ENCODE measurements at regions not wholly inside any gene's neighbourhood (a gene's known extent, or its start where the extent isn't known, plus 50 kb on each side); places are given as distances from the start of the nearest gene placed in this dataset.

DNA sequence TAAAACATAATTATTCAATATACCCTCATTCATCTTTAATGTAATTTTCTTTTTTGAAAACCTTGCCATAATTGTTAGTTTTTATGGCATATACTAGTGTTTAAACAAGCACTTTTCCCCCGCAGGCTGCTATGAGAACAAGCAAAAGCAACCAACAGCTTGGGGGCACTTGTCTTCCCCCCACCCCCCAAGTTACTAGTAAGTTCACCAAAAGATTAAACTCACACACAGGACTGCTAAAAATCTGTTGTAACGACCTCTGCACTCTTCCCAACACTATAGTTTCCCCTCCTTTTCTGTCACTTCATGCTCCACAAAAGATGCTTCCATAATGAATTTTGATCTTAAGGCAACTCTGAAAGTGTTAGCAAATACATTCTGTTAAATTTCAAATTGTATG is 474.9 kb upstream of the SOX5 start:
- TF ChIP-seq, protein P1, sequence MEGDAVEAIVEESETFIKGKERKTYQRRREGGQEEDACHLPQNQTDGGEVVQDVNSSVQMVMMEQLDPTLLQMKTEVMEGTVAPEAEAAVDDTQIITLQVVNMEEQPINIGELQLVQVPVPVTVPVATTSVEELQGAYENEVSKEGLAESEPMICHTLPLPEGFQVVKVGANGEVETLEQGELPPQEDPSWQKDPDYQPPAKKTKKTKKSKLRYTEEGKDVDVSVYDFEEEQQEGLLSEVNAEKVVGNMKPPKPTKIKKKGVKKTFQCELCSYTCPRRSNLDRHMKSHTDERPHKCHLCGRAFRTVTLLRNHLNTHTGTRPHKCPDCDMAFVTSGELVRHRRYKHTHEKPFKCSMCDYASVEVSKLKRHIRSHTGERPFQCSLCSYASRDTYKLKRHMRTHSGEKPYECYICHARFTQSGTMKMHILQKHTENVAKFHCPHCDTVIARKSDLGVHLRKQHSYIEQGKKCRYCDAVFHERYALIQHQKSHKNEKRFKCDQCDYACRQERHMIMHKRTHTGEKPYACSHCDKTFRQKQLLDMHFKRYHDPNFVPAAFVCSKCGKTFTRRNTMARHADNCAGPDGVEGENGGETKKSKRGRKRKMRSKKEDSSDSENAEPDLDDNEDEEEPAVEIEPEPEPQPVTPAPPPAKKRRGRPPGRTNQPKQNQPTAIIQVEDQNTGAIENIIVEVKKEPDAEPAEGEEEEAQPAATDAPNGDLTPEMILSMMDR (IDR thresholded peaks at IDR 0.05), result no peak
- TF ChIP-seq POLR2A (IDR thresholded peaks at IDR 0.05), result no peak

Data from breast epithelium (tissue), 3 donors.